Large intestine (tissue), 3 donors: ENCODE measurements at regions not wholly inside any gene's neighbourhood (a gene's known extent, or its start where the extent isn't known, plus 50 kb on each side); places are given as distances from the start of the nearest gene placed in this dataset.
"Not testable (repeated sequence)": the region's sequence is repeated elsewhere in the genome, so short reads cannot be mapped to it uniquely, and the experiment has no call there.

ENCODE experiments used
- DNase-seq, 2 donors: peaks; one replicate each; pipeline versions ENCODE4 v3.0.0 to v3.0.0-alpha.2; 2013
- H3K27ac ChIP-seq: one replicate; pipeline ENCODE4 v1.5.1; 2013; ENCODE audit warnings: low read length
- H3K27me3 ChIP-seq: 2 replicates; pipeline ENCODE4 v1.6.1; 2013; ENCODE audit warnings: low read length; ENCODE audit not compliant: control insufficient read depth, insufficient read depth
- H3K36me3 ChIP-seq: 2 replicates; pipeline ENCODE4 v1.6.1; 2013; ENCODE audit warnings: low read length; ENCODE audit not compliant: control insufficient read depth, insufficient read depth
- H3K4me1 ChIP-seq: one replicate; pipeline ENCODE4 v1.6.1; 2013; ENCODE audit warnings: low read length; ENCODE audit not compliant: control insufficient read depth, insufficient read depth
- H3K4me3 ChIP-seq: one replicate; pipeline ENCODE4 v1.5.1; 2013; ENCODE audit warnings: low read length
- H3K9me3 ChIP-seq: one replicate; pipeline ENCODE4 v1.6.1; 2013; ENCODE audit warnings: mild to moderate bottlenecking, low read depth, low read length, moderate library complexity; ENCODE audit not compliant: control insufficient read depth
- WGBS: methylation state at CpG from one replicate; pipeline ENCODE4 v1.1.5; 2013; ENCODE audit warnings: low lambda C conversion rate; ENCODE audit not compliant: insufficient coverage; 5-methylcytosine and 5-hydroxymethylcytosine counted together

GRCh38 chr2:131835022-131835421 lies 307.3 kb downstream of the CCDC74A start:
- H3K4me3 ChIP-seq, H3K27ac ChIP-seq, H3K36me3 ChIP-seq, DNase-seq, H3K9me3 ChIP-seq, H3K4me1 ChIP-seq, H3K27me3 ChIP-seq: not testable (repeated sequence)
- WGBS, result no CpG with 5 or more reads among the region's 9 CpGs

GRCh38 chr2:131835621-131836091 lies 308.0 kb downstream of the CCDC74A start:
- no peak for DNase-seq
- WGBS, result no CpG with 5 or more reads among the region's 24 CpGs
- Histone ChIP-seq H3K27me3 (no peaks in the 10 kb centered on the region), H3K27ac (no peak overlapping the region), H3K4me1 (no peaks in the 10 kb centered on the region), H3K9me3 (no peaks in the 10 kb centered on the region), H3K36me3 (no peaks in the 10 kb centered on the region), H3K4me3 (no peak overlapping the region)

- not testable (repeated sequence) for H3K27me3 ChIP-seq
- no CpG with 5 or more reads among the region's 11 CpGs for WGBS
These were observed 308.4 kb downstream of the CCDC74A start for GRCh38 chr2:131836116-131836515.

GRCh38 chr2:131844044-131844443 lies 316.4 kb downstream of the CCDC74A start:
- DNase-seq, H3K4me1 ChIP-seq, H3K9me3 ChIP-seq, H3K4me3 ChIP-seq, H3K27ac ChIP-seq, H3K36me3 ChIP-seq, H3K27me3 ChIP-seq: not testable (repeated sequence)
- no CpG with 5 or more reads among the region's 2 CpGs for WGBS

More at GRCh38 chr2:131836116-131836515, 308.4 kb downstream of the CCDC74A start:
- H3K36me3 ChIP-seq, H3K4me3 ChIP-seq, H3K9me3 ChIP-seq, H3K4me1 ChIP-seq, H3K27ac ChIP-seq, DNase-seq: not testable (repeated sequence)

GRCh38 chr2:131856202-131856601 lies 305.6 kb downstream of the ANKRD30BL start:
- not testable (repeated sequence) for H3K27ac ChIP-seq, H3K4me3 ChIP-seq, H3K9me3 ChIP-seq, DNase-seq, H3K27me3 ChIP-seq, H3K4me1 ChIP-seq, H3K36me3 ChIP-seq
- WGBS, result no CpG with 5 or more reads among the region's 1 CpG

- not testable (repeated sequence) for H3K36me3 ChIP-seq, H3K4me1 ChIP-seq, H3K9me3 ChIP-seq, H3K27me3 ChIP-seq, H3K4me3 ChIP-seq, H3K27ac ChIP-seq, DNase-seq
- WGBS, result no CpG with 5 or more reads among the region's 3 CpGs
These were observed 303.6 kb downstream of the ANKRD30BL start for GRCh38 chr2:131858197-131858596.
